ENCODE measurements at regions not wholly inside any gene's neighbourhood (a gene's known extent, or its start where the extent isn't known, plus 50 kb on each side); places are given as distances from the start of the nearest gene placed in this dataset.

DNA sequence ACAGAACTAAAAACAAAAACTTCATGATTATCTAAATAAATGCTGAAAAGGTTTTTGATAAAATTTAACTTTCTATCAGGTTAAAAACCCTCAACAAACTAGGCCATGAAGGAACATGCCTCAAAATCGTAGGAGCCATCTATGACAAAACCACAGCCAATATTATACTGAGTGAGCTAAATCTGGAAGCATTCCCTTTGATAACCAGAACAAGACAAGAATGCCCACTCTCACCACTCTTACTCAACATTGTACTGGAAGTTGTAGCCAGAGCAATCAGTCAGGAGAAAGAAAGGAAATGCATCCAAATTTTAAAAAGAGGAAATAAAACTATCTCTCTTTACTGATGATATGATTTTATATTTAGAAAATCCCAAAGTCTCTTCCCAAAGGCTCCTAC, 228.7 kb downstream of the CHRM2 start:
- TF ChIP-seq POLR2A (IDR thresholded peaks at IDR 0.05; ENCODE audit: low read length), result no peak
- TF ChIP-seq GATA1 (IDR thresholded peaks at IDR 0.05; ENCODE audit: low read depth, low read length), result no peak

All from erythroblast (primary cell).